Common myeloid progenitor, CD34-positive (primary cell): ENCODE measurements at regions not wholly inside any gene's neighbourhood (a gene's known extent, or its start where the extent isn't known, plus 50 kb on each side); places are given as distances from the start of the nearest gene placed in this dataset.

Experiments
- CTCF ChIA-PET: fragments of 350-600 bp; sonication (Branson Sonifier 250); formaldehyde crosslinking; loops from one replicate; lab custom pipeline; 2021; ENCODE audit warnings: antibody characterized with exemption; lab: Charles Lee
- POLR2A ChIA-PET: fragments of 350-600 bp; sonication (Branson Sonifier 250); formaldehyde crosslinking; loops from one replicate; lab custom pipeline; 2021; ENCODE audit warnings: antibody characterized with exemption; lab: Charles Lee
- DNase-seq, 3 donors: peaks; one replicate each; pipeline versions ENCODE4 v3.0.0 to v3.0.0-alpha.2; 2013
- H3K27ac ChIP-seq, 2 experiments: 1 replicate in 1 of 2; 2 replicates in 1 of 2; pipeline ENCODE4 v1.7.0; 2013; ENCODE audit warnings: inconsistent platforms in 2 of 2, low read length in 2 of 2, mild to moderate bottlenecking in 2 of 2, low read depth in 1 of 2, moderate library complexity in 1 of 2; ENCODE audit not compliant: severe bottlenecking in 2 of 2, insufficient read depth in 1 of 2, poor library complexity in 1 of 2
- H3K27me3 ChIP-seq, 5 experiments: replicated peaks in 2 of 5; 1 replicate in 3 of 5; 2 replicates in 2 of 5; pipeline versions ENCODE4 v1.6.1 to v1.7.0; 2013; ENCODE audit warnings: low read length in 4 of 5, mild to moderate bottlenecking in 2 of 5, moderate library complexity in 2 of 5, inconsistent platforms in 1 of 5; ENCODE audit not compliant: insufficient read depth in 5 of 5, control insufficient read depth in 4 of 5
- H3K36me3 ChIP-seq, 4 experiments: 1 replicate in 2 of 4; 2 replicates in 2 of 4; pipeline versions ENCODE4 v1.6.1 to v1.7.0; 2013; ENCODE audit warnings: low read length in 3 of 4, control low read depth in 1 of 4, mild to moderate bottlenecking in 1 of 4; ENCODE audit not compliant: control insufficient read depth in 4 of 4, insufficient read depth in 4 of 4
- H3K4me1 ChIP-seq, 4 experiments: 1 replicate in 3 of 4; 2 replicates in 1 of 4; pipeline versions ENCODE4 v1.6.1 to v1.7.1; 2013; ENCODE audit warnings: low read length in 3 of 4, mild to moderate bottlenecking in 3 of 4, control low read depth in 1 of 4, inconsistent platforms in 1 of 4, moderate library complexity in 1 of 4; ENCODE audit not compliant: control insufficient read depth in 4 of 4, insufficient read depth in 4 of 4; ENCODE audit errors: control extremely low read depth in 1 of 4
- H3K4me3 ChIP-seq, 7 experiments: 1 replicate in 4 of 7; 2 replicates in 3 of 7; pipeline versions ENCODE4 v1.5.1 to v1.7.0; 2013; ENCODE audit warnings: mild to moderate bottlenecking in 7 of 7, low read length in 6 of 7, moderate library complexity in 6 of 7, inconsistent platforms in 2 of 7, low read depth in 2 of 7, control low read depth in 1 of 7; ENCODE audit not compliant: insufficient read depth in 4 of 7, control insufficient read depth in 1 of 7; ENCODE audit errors: extremely low read depth in 1 of 7
- H3K9me3 ChIP-seq, 5 experiments: 1 replicate in 4 of 5; 2 replicates in 1 of 5; pipeline versions ENCODE4 v1.6.1 to v1.7.1; 2013; ENCODE audit warnings: low read length in 4 of 5, mild to moderate bottlenecking in 2 of 5, inconsistent platforms in 1 of 5, low read depth in 1 of 5, moderate library complexity in 1 of 5; ENCODE audit not compliant: control insufficient read depth in 4 of 5, insufficient read depth in 2 of 5; ENCODE audit errors: control extremely low read depth in 1 of 5
- WGBS: methylation state at CpG from one replicate; pipeline ENCODE4 v1.1.5; 2013; ENCODE audit not compliant: insufficient coverage; 5-methylcytosine and 5-hydroxymethylcytosine counted together

DNA sequence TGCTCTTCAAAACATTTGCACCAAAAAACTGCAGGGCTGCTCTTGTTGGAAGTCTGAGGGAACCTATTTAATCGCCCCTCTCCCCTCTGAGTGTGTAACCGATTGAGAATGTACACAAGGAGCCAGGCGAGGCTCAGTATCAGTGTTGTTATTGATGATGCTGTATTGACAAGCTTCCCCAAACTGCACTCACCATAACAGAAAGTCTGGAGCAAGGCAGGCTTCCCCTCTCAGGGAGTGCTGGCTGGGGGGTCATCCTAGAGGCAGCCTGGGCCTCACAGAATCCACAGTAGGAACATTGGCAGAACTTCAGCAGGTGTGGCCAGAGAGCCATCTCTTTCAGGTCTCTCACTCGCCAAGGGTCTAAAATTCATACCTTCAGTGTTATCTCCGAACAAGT is 58.1 kb upstream of the TUNAR start:
- Histone ChIP-seq H3K9me3 (no peaks in the 10 kb centered on the region), H3K4me3 (no peak overlapping the region), H3K27ac (no peak overlapping the region), H3K27me3 (peaks cover 0 to 16% (median 7%) of the 10 kb centered on the region in 5 experiments), H3K36me3 (no peaks in the 10 kb centered on the region), H3K4me1 (no peaks in the 10 kb centered on the region)
- no peak for DNase-seq
- WGBS, result 50% methylated on average over 1 of the region's 5 CpGs
- ChIA-PET POLR2A (no interaction called here), CTCF (no interaction called here)

DNA sequence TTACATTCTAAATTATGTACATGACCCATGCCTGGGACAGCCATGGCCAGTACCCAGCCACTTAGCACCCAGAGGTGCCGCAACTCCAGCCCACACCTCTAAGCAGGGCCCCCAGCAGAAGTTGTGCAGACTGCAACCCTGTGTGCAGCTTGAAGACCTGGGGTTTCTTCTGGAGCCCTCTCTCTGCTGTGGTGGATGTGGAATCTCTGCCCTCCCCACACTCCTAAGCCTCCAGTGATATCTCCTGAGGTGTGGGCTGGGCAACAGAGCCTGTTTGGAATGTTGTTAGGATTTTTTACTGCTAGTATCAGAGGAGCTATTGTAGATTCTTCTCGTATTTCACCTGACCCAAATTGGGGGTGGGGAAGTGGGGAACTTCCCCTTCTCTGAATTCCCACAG is 59.4 kb upstream of the TUNAR start:
- no peak overlapping the region for H3K4me3 ChIP-seq
- H3K4me1 ChIP-seq, result no peaks in the 10 kb centered on the region
- ChIA-PET POLR2A (no interaction called here), CTCF (no interaction called here)
- H3K27me3 ChIP-seq, result peaks cover 0 to 17% (median 7%) of the 10 kb centered on the region in 5 experiments
- H3K27ac ChIP-seq, result no peak overlapping the region
- no peaks in the 10 kb centered on the region for H3K36me3 ChIP-seq
- DNase-seq, result no peak
- WGBS, result 100% methylated on average over 1 of the region's 2 CpGs
- H3K9me3 ChIP-seq, result no peaks in the 10 kb centered on the region

DNA sequence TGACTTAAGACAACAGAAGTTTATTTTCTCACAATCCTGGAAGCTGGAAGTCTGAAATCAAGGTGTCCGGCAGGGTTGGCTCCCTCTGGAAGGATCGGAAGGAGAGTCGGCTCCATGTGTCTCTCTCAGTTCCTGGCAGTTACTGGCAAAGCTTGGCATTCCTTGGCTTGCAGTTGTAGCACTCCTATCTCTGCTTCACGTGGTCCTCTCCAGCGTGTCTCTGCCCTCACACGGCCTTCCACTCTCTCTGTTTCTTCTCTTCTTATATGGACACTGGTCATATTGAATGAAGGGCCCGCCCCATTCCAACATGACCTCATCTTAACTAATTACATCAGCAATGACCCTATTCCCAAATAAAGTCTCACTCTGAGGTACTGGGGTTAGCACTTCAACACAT is 60.1 kb upstream of the TUNAR start:
- Histone ChIP-seq H3K4me1 (no peaks in the 10 kb centered on the region), H3K4me3 (no peak overlapping the region), H3K27ac (no peak overlapping the region), H3K36me3 (no peaks in the 10 kb centered on the region), H3K9me3 (no peaks in the 10 kb centered on the region), H3K27me3 (peaks cover 0 to 17% (median 7%) of the 10 kb centered on the region in 5 experiments)
- DNase-seq, result no peak
- CTCF ChIA-PET, result no interaction called here
- POLR2A ChIA-PET, result no interaction called here
- WGBS, result 90% methylated on average over 4 of the region's 7 CpGs

DNA sequence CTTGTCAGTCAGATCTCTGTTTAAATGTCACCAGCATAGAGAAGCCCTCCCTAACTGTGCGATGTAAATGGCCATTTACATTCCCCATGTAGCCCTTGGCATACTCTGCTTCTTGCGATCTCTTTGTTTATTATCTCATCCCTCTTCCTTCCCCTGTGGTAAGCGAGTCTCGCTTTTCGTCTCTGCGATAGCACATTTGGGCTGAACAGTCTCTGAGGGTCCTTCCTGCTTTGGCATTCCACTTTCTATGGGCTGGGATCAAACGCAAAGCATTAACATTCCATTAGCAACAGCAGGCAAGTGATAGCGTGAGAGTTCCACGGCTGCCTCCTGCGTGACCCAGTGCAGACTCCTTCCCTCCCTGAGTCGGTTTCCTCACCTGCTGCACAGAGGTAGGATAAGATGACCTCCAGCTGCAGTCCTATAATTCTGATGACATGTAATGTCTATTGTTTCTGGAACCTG is 61.4 kb upstream of the TUNAR start:
- CTCF ChIA-PET, result no interaction called here
- POLR2A ChIA-PET, result no interaction called here
- Histone ChIP-seq H3K9me3 (no peaks in the 10 kb centered on the region), H3K27ac (no peak overlapping the region), H3K4me3 (no peak overlapping the region), H3K36me3 (no peaks in the 10 kb centered on the region), H3K4me1 (no peaks in the 10 kb centered on the region), H3K27me3 (peaks cover 0 to 17% (median 7%) of the 10 kb centered on the region in 5 experiments)
- 10% methylated on average over 8 of the region's 11 CpGs for WGBS
- DNase-seq, result no peak

DNA sequence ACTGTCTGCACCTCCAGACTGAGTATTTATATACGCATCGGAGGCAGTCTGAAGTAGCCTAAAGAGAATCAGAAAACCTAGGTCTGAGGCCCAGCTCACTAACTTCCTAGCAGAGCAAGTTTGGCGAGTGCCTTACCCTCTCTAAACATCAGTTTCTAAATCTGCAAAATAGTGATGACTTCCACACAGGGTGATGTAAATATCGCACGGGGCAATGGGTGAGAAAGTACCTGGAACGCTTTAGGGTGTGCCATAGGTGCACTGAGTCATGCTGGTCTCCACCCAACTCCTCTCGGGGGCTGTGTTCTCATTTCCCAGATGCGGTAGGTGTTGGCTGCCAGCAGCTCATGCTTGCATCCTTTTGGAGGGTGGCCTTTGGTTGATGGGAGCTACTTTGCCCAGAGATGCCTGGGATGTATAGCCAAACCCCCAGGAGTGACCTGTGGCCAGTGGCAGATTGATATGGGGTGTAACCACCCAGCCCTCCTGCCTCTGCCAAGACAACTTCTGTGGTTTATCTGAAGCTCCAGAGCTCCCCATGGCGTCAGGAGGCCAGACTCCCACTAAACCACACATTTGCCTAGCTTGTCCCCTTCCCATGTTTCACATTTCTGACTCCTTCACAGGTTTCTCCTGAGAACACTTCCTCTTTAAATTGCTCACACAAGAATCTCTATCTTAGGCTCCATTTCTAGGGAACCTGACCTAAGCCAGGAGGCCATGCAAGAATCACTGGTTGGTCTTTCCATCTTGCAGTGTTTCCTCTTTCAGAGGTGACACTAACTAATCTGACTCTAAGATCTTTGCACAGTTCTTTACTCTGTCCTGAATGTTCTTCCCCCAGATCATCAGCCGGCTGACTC is 62.0 kb upstream of the TUNAR start:
- Histone ChIP-seq H3K27ac (no peak overlapping the region), H3K36me3 (no peaks in the 10 kb centered on the region), H3K9me3 (no peaks in the 10 kb centered on the region), H3K4me1 (no peaks in the 10 kb centered on the region), H3K27me3 (peaks cover 0 to 17% (median 7%) of the 10 kb centered on the region in 5 experiments), H3K4me3 (no peak overlapping the region)
- POLR2A ChIA-PET, result no interaction called here
- DNase-seq, result no peak
- 84% methylated on average over 10 of the region's 10 CpGs for WGBS
- CTCF ChIA-PET, result no interaction called here

DNA sequence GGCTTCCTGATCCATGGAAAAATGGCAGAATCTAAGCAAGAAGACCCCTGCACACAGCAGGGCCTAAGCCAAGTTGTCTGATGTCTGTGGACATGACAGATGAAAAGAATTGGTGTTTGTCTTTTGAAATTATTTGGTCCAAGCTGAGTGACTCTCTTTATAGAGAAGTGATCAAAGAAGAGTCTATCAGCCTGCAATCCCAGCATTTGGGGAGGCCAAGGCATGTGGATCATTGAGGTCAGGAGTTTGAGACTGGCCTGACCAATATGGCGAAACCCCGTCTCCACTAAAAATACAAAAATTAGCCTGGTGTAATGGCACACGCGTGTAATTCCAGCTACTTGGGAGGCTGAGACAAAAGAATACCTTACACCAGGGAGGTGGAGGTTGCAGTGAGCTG is 64.8 kb upstream of the TUNAR start:
- 96% methylated on average over 4 of the region's 4 CpGs for WGBS

DNA sequence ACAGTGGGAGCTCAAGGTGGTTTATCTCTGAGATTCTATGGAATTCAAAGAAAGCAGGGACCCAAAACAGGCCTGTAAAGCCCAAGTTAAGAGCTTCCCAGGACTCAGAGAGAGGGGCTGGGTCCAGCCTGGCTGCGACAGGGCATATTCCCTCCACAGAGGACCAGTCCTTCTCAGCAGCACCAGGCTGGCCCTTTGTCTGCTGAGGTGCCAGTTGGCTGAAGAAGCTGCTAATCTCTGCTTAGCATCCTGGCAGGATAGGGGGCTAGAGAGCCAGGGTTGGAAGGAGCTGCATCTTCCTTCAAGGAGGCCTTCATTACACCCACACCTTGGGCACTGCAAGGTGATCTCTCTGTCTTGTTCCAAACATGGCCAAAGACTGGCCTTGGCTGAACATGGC is 68.3 kb upstream of the TUNAR start:
- Histone ChIP-seq H3K9me3 (peaks cover 3 to 23% (median 7%) of the 10 kb centered on the region in 5 experiments), H3K27me3 (peaks cover 0 to 1% (median 0%) of the 10 kb centered on the region in 5 experiments), H3K4me3 (no peak overlapping the region), H3K36me3 (no peaks in the 10 kb centered on the region), H3K4me1 (no peaks in the 10 kb centered on the region), H3K27ac (no peak overlapping the region)
- ChIA-PET POLR2A (no interaction called here), CTCF (no interaction called here)
- WGBS, result 100% methylated on average over 1 of the region's 1 CpG
- DNase-seq, result no peak

More for the DNA sequence above, 64.8 kb upstream of the TUNAR start:
- H3K27me3 ChIP-seq, result peaks cover 0 to 17% (median 7%) of the 10 kb centered on the region in 5 experiments
- no peaks in the 10 kb centered on the region for H3K36me3 ChIP-seq
- no peaks in the 10 kb centered on the region for H3K4me1 ChIP-seq
- CTCF ChIA-PET, result no interaction called here
- POLR2A ChIA-PET, result no interaction called here
- peaks cover 0 to 17% (median 2%) of the 10 kb centered on the region in 5 experiments for H3K9me3 ChIP-seq
- no peak overlapping the region for H3K4me3 ChIP-seq
- DNase-seq, result no peak
- H3K27ac ChIP-seq, result no peak overlapping the region
